PFSK-1 (cell line): ENCODE measurements at regions not wholly inside any gene's neighbourhood (a gene's known extent, or its start where the extent isn't known, plus 50 kb on each side); places are given as distances from the start of the nearest gene placed in this dataset.

Experiments
- FOXP2 ChIP-seq: optimal IDR thresholded peaks from 2 replicates; pipeline ENCODE3; 2011; ENCODE audit warnings: borderline replicate concordance, control low read depth, inconsistent platforms; ENCODE audit not compliant: insufficient read depth; ENCODE audit errors: extremely low read length, extremely low read depth
- POLR2AphosphoS5 ChIP-seq: IDR thresholded peaks from 2 replicates; pipeline ENCODE4 v1.6.1; 2012; ENCODE audit warnings: low read depth, mild to moderate bottlenecking, control low read depth, low read length, moderate library complexity
- REST ChIP-seq, 2 experiments: IDR thresholded peaks; 2 replicates each; pipeline versions ENCODE4 v1.6.1 to v1.8.0; 2011 to 2012; ENCODE audit warnings: low read depth in 2 of 2, low read length in 2 of 2, control low read depth in 1 of 2, inconsistent platforms in 1 of 2, mild to moderate bottlenecking in 1 of 2, moderate library complexity in 1 of 2; ENCODE audit not compliant: insufficient read depth in 1 of 2
- SIN3A ChIP-seq: IDR thresholded peaks from 2 replicates; pipeline ENCODE4 v1.6.1; 2012; ENCODE audit warnings: mild to moderate bottlenecking, low read length, moderate library complexity, borderline replicate concordance; ENCODE audit not compliant: insufficient read depth
- TAF1 ChIP-seq: IDR thresholded peaks from 2 replicates; pipeline ENCODE4 v1.6.1; 2012; ENCODE audit warnings: low read length, control low read depth, borderline replicate concordance; ENCODE audit not compliant: insufficient read depth

- TF ChIP-seq POLR2AphosphoS5 = no peak
- no peak for TF ChIP-seq FOXP2
- TF ChIP-seq TAF1 = no peak
- TF ChIP-seq REST (IDR thresholded peaks at IDR 0.05; ENCODE audit: insufficient read depth in 1 of 2, low read depth in 2 of 2, low read length in 2 of 2) = no peak
- no peak for TF ChIP-seq SIN3A
Observed at GRCh38 chr7:142616842-142617241, 132.4 kb upstream of the PRSS1 start.

DNA sequence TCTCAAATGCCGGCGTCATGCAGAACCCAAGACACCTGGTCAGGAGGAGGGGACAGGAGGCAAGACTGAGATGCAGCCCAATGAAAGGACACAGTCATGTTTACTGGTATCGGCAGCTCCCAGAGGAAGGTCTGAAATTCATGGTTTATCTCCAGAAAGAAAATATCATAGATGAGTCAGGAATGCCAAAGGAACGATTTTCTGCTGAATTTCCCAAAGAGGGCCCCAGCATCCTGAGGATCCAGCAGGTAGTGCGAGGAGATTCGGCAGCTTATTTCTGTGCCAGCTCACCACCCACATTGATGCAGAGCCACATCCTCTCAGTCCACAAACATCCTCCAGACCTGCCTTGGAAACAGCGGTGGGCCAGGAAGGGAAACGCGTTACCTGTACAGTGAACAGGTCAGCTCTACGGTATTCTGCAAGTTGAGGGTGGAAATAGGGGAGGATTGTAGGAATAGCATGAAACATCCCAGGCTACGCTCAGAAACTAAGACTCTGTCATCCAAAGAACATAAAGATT is 133.1 kb upstream of the PRSS1 start:
- TF ChIP-seq SIN3A (no peak), TAF1 (no peak), FOXP2 (no peak), REST (IDR thresholded peaks at IDR 0.05; ENCODE audit: insufficient read depth in 1 of 2, low read depth in 2 of 2, low read length in 2 of 2) (no peak), POLR2AphosphoS5 (no peak)

DNA sequence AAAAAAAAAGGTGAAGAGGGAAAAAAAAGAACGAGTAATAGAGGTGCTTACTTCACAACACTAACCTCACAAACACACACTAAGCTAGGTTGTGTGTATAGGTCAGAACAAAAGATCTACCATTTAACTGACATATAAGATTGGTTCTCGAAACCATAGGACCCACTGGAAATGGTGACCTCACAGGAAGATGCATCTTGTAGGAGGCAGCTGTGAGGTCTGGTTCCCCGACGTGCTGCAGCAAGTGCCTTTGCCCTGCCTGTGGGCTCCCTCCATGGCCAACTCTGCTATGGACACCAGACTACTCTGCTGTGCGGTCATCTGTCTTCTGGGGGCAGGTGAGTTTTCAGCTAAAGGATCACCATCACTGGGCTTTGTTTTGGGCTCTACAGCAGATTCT is 133.8 kb upstream of the PRSS1 start:
- TF ChIP-seq FOXP2 (no peak), TAF1 (no peak), REST (IDR thresholded peaks at IDR 0.05; ENCODE audit: insufficient read depth in 1 of 2, low read depth in 2 of 2, low read length in 2 of 2) (no peak), POLR2AphosphoS5 (no peak), SIN3A (no peak)

- TF ChIP-seq FOXP2 (no peak), POLR2AphosphoS5 (no peak), TAF1 (no peak), REST (IDR thresholded peaks at IDR 0.05; ENCODE audit: insufficient read depth in 1 of 2, low read depth in 2 of 2, low read length in 2 of 2) (no peak)
Observed at GRCh38 chr7:142614116-142614515, 135.2 kb upstream of the PRSS1 start.
